ENCODE measurements at regions not wholly inside any gene's neighbourhood (a gene's known extent, or its start where the extent isn't known, plus 50 kb on each side); places are given as distances from the start of the nearest gene placed in this dataset.

DNA sequence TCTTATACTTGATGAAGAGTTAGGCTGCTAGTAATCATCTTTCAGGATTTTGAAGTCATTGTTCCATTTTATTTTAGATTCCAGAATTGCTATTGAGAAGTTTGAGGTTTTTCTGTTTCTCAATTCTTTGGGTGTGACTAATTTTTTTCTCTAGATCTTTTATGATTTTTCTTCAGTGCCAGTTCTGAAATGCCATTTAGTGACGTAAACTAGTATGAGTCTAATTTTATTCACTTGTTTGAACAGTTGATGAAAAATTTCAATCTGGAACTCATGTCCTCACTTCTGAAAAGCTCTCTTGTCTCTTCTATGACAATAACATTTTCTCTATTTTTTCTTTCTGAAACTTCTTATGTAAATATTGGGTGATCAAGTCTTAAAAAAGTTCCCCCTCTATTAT lies 188.5 kb upstream of the HTR2A start:
- Histone ChIP-seq H2AFZ (ENCODE audit: insufficient read depth, low read depth, low read length, poor library complexity, severe bottlenecking) (no peak overlapping the region), H3K9me3 (replicated peaks in 1 of 2; ENCODE audit: control insufficient read depth in 1 of 2, insufficient read depth in 1 of 2, low read length in 2 of 2) (no peaks in the 10 kb centered on the region), H3K4me1 (ENCODE audit: control insufficient read depth in 1 of 2, insufficient read depth in 2 of 2, low read length in 2 of 2) (no peaks in the 10 kb centered on the region), H3K79me2 (ENCODE audit: insufficient read depth, low read length) (no peaks in the 10 kb centered on the region), H3K4me2 (replicated peaks; ENCODE audit: extremely low read depth, low read length, poor library complexity, severe bottlenecking) (no peak overlapping the region), H3K27ac (ENCODE audit: low read depth in 1 of 2, low read length in 2 of 2) (no peak overlapping the region), H3K27me3 (ENCODE audit: control insufficient read depth in 2 of 2, insufficient read depth in 2 of 2, low read length in 2 of 2) (no peaks in the 10 kb centered on the region), H3K36me3 (replicated peaks in 1 of 2; ENCODE audit: control insufficient read depth in 1 of 2, insufficient read depth in 2 of 2, low read length in 2 of 2) (no peaks in the 10 kb centered on the region), H4K20me1 (ENCODE audit: insufficient read depth, low read length) (no peaks in the 10 kb centered on the region), H3K9ac (ENCODE audit: insufficient read depth, low read length, poor library complexity, severe bottlenecking) (no peak overlapping the region), H3K4me3 (replicated peaks in 1 of 3; ENCODE audit: low read depth in 2 of 3, low read length in 3 of 3) (no peak overlapping the region)
- no peak overlapping the region for H3K27ac Mint-ChIP-seq
- no CpG with 5 or more reads among the region's 1 CpG for WGBS (ENCODE audit: insufficient coverage)
- intact Hi-C loops (cut with micrococcal nuclease), result no loop called here
- no peak for TF ChIP-seq CTCF (IDR thresholded peaks at IDR 0.05)
- peaks cover 0 to 2% (median 0%) of the 10 kb centered on the region in 7 donors for H3K9me3 Mint-ChIP-seq
- no peaks in the 10 kb centered on the region for H3K36me3 Mint-ChIP-seq
- H3K4me3 Mint-ChIP-seq, result no peak overlapping the region
- no peak for DNase-seq
- no peaks in the 10 kb centered on the region for H3K4me1 Mint-ChIP-seq
- peaks cover 0 to 1% (median 0%) of the 10 kb centered on the region in 3 donors for H3K27me3 Mint-ChIP-seq (ENCODE audit: low read depth in 3 of 3)

DNA sequence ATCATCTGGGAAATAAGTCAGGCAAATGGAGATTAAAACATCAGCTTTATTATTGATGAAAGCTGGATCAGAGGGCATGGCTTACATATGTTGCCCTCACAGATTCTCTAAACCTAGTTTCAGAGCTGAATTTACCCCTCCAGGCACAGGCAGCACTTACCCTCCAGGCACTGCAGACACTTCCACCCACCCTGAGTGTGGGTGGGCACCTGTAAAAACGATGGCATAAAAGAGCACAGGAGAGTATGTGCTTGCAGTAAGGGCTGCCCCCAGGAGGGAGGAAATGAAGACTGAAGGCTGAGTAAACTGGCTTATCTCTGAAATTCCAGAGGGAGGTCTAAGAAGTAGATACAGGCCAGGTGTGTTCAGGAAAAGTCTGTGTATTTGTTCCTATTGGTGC lies 185.0 kb upstream of the HTR2A start:
- Mint-ChIP-seq H3K27me3 (ENCODE audit: low read depth in 3 of 3) (peaks cover 0 to 1% (median 0%) of the 10 kb centered on the region in 3 donors), H3K27ac (no peak overlapping the region), H3K4me3 (no peak overlapping the region), H3K36me3 (no peaks in the 10 kb centered on the region), H3K9me3 (peaks cover 0 to 5% (median 1%) of the 10 kb centered on the region in 7 donors), H3K4me1 (no peaks in the 10 kb centered on the region)
- Histone ChIP-seq H3K79me2 (ENCODE audit: insufficient read depth, low read length) (no peaks in the 10 kb centered on the region), H3K27me3 (ENCODE audit: control insufficient read depth in 2 of 2, insufficient read depth in 2 of 2, low read length in 2 of 2) (no peaks in the 10 kb centered on the region), H3K27ac (ENCODE audit: low read depth in 1 of 2, low read length in 2 of 2) (no peak overlapping the region), H3K36me3 (replicated peaks in 1 of 2; ENCODE audit: control insufficient read depth in 1 of 2, insufficient read depth in 2 of 2, low read length in 2 of 2) (no peaks in the 10 kb centered on the region), H3K4me2 (replicated peaks; ENCODE audit: extremely low read depth, low read length, poor library complexity, severe bottlenecking) (no peak overlapping the region), H3K9me3 (replicated peaks in 1 of 2; ENCODE audit: control insufficient read depth in 1 of 2, insufficient read depth in 1 of 2, low read length in 2 of 2) (no peaks in the 10 kb centered on the region), H3K9ac (ENCODE audit: insufficient read depth, low read length, poor library complexity, severe bottlenecking) (no peak overlapping the region), H2AFZ (ENCODE audit: insufficient read depth, low read depth, low read length, poor library complexity, severe bottlenecking) (no peak overlapping the region), H3K4me1 (ENCODE audit: control insufficient read depth in 1 of 2, insufficient read depth in 2 of 2, low read length in 2 of 2) (no peaks in the 10 kb centered on the region), H4K20me1 (ENCODE audit: insufficient read depth, low read length) (no peaks in the 10 kb centered on the region), H3K4me3 (replicated peaks in 1 of 3; ENCODE audit: low read depth in 2 of 3, low read length in 3 of 3) (no peak overlapping the region)
- intact Hi-C loops (cut with micrococcal nuclease), result no loop called here
- WGBS (ENCODE audit: insufficient coverage), result 17% methylated on average over 1 of the region's 1 CpG
- TF ChIP-seq CTCF (IDR thresholded peaks at IDR 0.05), result no peak
- DNase-seq, result no peak
